HepG2 (cell line): ENCODE measurements at regions not wholly inside any gene's neighbourhood (a gene's known extent, or its start where the extent isn't known, plus 50 kb on each side); places are given as distances from the start of the nearest gene placed in this dataset.
A peak's percentile ranks its signal among the peaks of the same experiment; 100 is the strongest.

Experiments
- AKNA ChIP-seq: sonication (generic); formaldehyde crosslinking; IDR thresholded peaks from 2 replicates; pipeline ENCODE4 v1.4.0; 2020; ENCODE audit warnings: missing genetic modification reagents, borderline replicate concordance
- BCL6 ChIP-seq: IDR thresholded peaks from 2 replicates; pipeline ENCODE4 v1.6.1; 2016; ENCODE audit warnings: missing genetic modification reagents, missing compliant biosample characterization
- FOXP4 ChIP-seq: sonication (generic); formaldehyde crosslinking; IDR thresholded peaks from 2 replicates; pipeline ENCODE4 v1.4.0; 2020; ENCODE audit warnings: missing genetic modification reagents
- PAF1 ChIP-seq: IDR thresholded peaks from 2 replicates; pipeline ENCODE4 v1.6.1; 2016; ENCODE audit warnings: missing genetic modification reagents, missing compliant biosample characterization
- SIX1 ChIP-seq: sonication (generic); formaldehyde crosslinking; IDR thresholded peaks from 2 replicates; pipeline ENCODE4 v1.4.0; 2020; ENCODE audit warnings: missing genetic modification reagents, borderline replicate concordance
- SMC3 ChIP-seq: IDR thresholded peaks from 2 replicates; pipeline ENCODE4 v1.6.1; 2011; ENCODE audit warnings: low read length, improper control_type of control experiment
- SNAI1 ChIP-seq: sonication (generic); formaldehyde crosslinking; IDR thresholded peaks from 2 replicates; pipeline ENCODE4 v1.5.0; 2020; ENCODE audit warnings: mild to moderate bottlenecking, missing genetic modification reagents, borderline replicate concordance
- TFAP4 ChIP-seq: sonication (generic); IDR thresholded peaks from 2 replicates; pipeline ENCODE4 v1.6.1; 2016; ENCODE audit warnings: low read depth, borderline replicate concordance
- ZFP36L2 ChIP-seq: sonication (generic); formaldehyde crosslinking; IDR thresholded peaks from 2 replicates; pipeline ENCODE4 v1.4.0; 2020; ENCODE audit warnings: missing genetic modification reagents
- ZNF451 ChIP-seq: sonication (generic); formaldehyde crosslinking; IDR thresholded peaks from 2 replicates; pipeline ENCODE4 v1.5.0; 2020; ENCODE audit warnings: mild to moderate bottlenecking, missing genetic modification reagents
- ZNF460 ChIP-seq: sonication (generic); formaldehyde crosslinking; IDR thresholded peaks from 2 replicates; pipeline ENCODE4 v1.5.1; 2020; ENCODE audit warnings: missing genetic modification reagents, mild to moderate bottlenecking, borderline replicate concordance
- ZNF512B ChIP-seq: sonication (generic); formaldehyde crosslinking; IDR thresholded peaks from 2 replicates; pipeline ENCODE4 v1.5.1; 2020; ENCODE audit warnings: missing genetic modification reagents, mild to moderate bottlenecking, borderline replicate concordance
- ZNF543 ChIP-seq: sonication (generic); formaldehyde crosslinking; IDR thresholded peaks from 2 replicates; pipeline ENCODE4 v1.4.0; 2020; ENCODE audit warnings: mild to moderate bottlenecking, missing genetic modification reagents
- ZNF687 ChIP-seq: sonication (generic); formaldehyde crosslinking; IDR thresholded peaks from 2 replicates; pipeline ENCODE4 v1.5.1; 2020; ENCODE audit warnings: mild to moderate bottlenecking, missing genetic modification reagents, moderate library complexity
- ZSCAN12 ChIP-seq: sonication (generic); formaldehyde crosslinking; IDR thresholded peaks from 2 replicates; pipeline ENCODE4 v1.9.0; 2021; ENCODE audit warnings: mild to moderate bottlenecking, missing genetic modification reagents

- no peak for TF ChIP-seq AKNA
- peak; percentile 58 for TF ChIP-seq FOXP4 (CRISPR knock-in tag)
- TF ChIP-seq ZFP36L2, result no peak
- 0 out of 2 replicates have a peak, but pooled peaks have one; percentile 13 for TF ChIP-seq SIX1 (CRISPR knock-in tag)
- peak; percentile 92 for TF ChIP-seq ZNF687 (CRISPR knock-in tag)
- TF ChIP-seq PAF1 (CRISPR knock-in tag), result no peak
- TF ChIP-seq SMC3, result peak; percentile 29; the same call in 1 of the 2 replicates
- peak; percentile 72 for TF ChIP-seq BCL6 (CRISPR knock-in tag)
- no peak for TF ChIP-seq ZNF451 (CRISPR knock-in tag)
- peak; percentile 69; the same call in 1 of the 2 replicates for TF ChIP-seq TFAP4
- 0 out of 2 replicates have a peak, but pooled peaks have one; percentile 9 for TF ChIP-seq ZNF543 (CRISPR knock-in tag)
- TF ChIP-seq ZNF460 (CRISPR knock-in tag), result no peak; the same call in 1 of the 2 replicates
- peak; percentile 93 for TF ChIP-seq SNAI1 (CRISPR knock-in tag)
- peak; percentile 73; the same call in 1 of the 2 replicates for TF ChIP-seq ZNF512B (CRISPR knock-in tag)
- no peak; the same call in 1 of the 2 replicates for TF ChIP-seq ZSCAN12 (CRISPR knock-in tag)
These were observed 54.2 kb upstream of the ID2 start (continued) for GRCh38 chr2:8627692-8628085.
